T follicular helper cell (primary cell): ENCODE measurements at regions not wholly inside any gene's neighbourhood (a gene's known extent, or its start where the extent isn't known, plus 50 kb on each side); places are given as distances from the start of the nearest gene placed in this dataset.
"Not testable (repeated sequence)": the region's sequence is repeated elsewhere in the genome, so short reads cannot be mapped to it uniquely, and the experiment has no call there.

Experiments
- DNase-seq: peaks from one replicate; pipeline ENCODE4 v3.0.0-alpha.2; 2020; ENCODE audit warnings: low read depth

- no peak for DNase-seq
Observed at GRCh38 chr17:79560527-79560926, 50.3 kb downstream of the RBFOX3 start.

GRCh38 chr17:79559111-79559887 is 51.6 kb downstream of the RBFOX3 start:
- no peak for DNase-seq

- DNase-seq: no peak
Observed at GRCh38 chr17:79558091-79558900, 52.6 kb downstream of the RBFOX3 start.

GRCh38 chr17:79557276-79558090 is 53.4 kb downstream of the RBFOX3 start:
- no peak for DNase-seq

GRCh38 chr17:79556271-79556670 is 54.6 kb downstream of the RBFOX3 start:
- no peak for DNase-seq

GRCh38 chr17:79555543-79555942 is 55.3 kb downstream of the RBFOX3 start:
- DNase-seq: no peak

GRCh38 chr17:79554346-79554745 is 56.5 kb downstream of the RBFOX3 start:
- DNase-seq: not testable (repeated sequence)

GRCh38 chr17:79552824-79553223 is 58.0 kb downstream of the RBFOX3 start:
- no peak for DNase-seq

GRCh38 chr17:79552405-79552804 is 58.4 kb downstream of the RBFOX3 start:
- DNase-seq: no peak

- no peak for DNase-seq
Observed at GRCh38 chr17:79549141-79549915, 61.5 kb downstream of the RBFOX3 start.

GRCh38 chr17:79548116-79548515 is 62.7 kb downstream of the RBFOX3 start:
- no peak for DNase-seq

GRCh38 chr17:79547586-79547985 is 63.3 kb downstream of the RBFOX3 start:
- DNase-seq: no peak

GRCh38 chr17:79547171-79547570 is 63.7 kb downstream of the RBFOX3 start:
- DNase-seq: not testable (repeated sequence)

- DNase-seq: no peak
Observed at GRCh38 chr17:79546386-79546785, 64.5 kb downstream of the RBFOX3 start.

- DNase-seq: no peak
Observed at GRCh38 chr17:79545251-79546005, 65.4 kb downstream of the RBFOX3 start.

- DNase-seq: no peak
Observed at GRCh38 chr17:79544142-79544914, 66.5 kb downstream of the RBFOX3 start.

GRCh38 chr17:79543531-79543930 is 67.3 kb downstream of the RBFOX3 start:
- DNase-seq: no peak

GRCh38 chr17:79542718-79543117 is 68.1 kb downstream of the RBFOX3 start:
- no peak for DNase-seq

- DNase-seq: no peak
Observed at GRCh38 chr17:79541056-79541850, 69.6 kb downstream of the RBFOX3 start.
